A172 (cell line): ENCODE measurements at regions not wholly inside any gene's neighbourhood (a gene's known extent, or its start where the extent isn't known, plus 50 kb on each side); places are given as distances from the start of the nearest gene placed in this dataset.
A peak's percentile ranks its signal among the peaks of the same experiment; 100 is the strongest.

Experiments used
- DNase-seq: peaks from one replicate; pipeline ENCODE4 v3.0.0-alpha.2; 2015; ENCODE audit warnings: low spot score

DNA sequence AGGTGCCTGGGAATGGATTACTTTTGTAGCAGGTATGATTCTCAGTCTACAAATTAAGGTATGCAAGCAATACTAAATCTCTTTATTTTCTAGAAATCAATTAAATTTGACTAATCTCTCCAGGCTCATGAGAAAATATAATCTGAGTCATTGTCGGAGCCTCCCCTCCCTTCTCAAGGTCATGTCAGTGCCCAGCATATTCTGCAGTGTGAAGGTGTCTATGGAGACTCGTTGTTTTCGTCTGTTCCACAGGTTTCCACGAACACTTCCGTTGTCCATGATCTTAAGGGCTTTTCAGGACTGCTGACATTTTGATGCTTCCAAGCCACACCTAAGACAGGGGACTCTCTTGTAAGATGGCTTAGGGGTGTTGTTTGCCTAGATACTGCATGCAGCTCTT is 56.6 kb upstream of the SCOC start:
- DNase-seq: no peak

DNA sequence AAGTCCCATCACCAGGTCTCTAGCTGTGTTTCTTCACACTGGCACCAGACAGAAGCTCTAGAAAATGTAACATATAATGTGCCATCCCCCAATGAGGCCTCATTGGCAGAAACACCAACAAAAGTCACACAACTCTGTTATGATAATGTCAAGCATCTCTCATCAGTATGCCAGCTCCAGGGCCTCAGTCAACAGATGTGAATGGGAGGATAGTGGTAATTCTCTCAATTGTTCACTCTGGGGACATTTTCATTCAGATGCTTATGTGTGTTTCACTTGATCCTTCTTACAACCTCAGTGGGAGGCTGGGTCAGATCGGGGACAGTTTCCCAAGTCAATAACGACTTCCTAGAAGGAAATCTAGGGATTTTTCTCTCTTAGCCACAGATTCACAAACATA is 57.5 kb upstream of the SCOC start:
- no peak for DNase-seq

DNA sequence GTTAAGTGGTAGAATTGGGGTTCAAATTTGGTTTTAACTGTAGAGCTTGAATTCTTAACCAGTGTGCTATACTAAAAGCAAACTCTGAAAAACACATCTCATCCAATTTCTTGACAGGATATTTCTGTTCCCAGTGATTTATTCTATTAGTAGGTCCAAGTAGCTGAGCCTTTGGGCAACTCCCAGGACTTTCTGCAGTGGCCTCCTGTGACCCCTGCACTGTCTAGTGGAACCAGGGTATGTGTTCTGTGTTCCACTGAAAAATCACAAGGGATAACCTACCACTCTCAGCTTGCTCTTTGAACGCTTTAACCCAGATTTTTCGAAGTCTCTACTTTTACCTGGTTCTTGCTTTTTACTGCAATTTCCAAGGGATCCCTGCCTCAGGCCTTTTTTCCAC is 58.0 kb upstream of the SCOC start:
- no peak for DNase-seq

DNA sequence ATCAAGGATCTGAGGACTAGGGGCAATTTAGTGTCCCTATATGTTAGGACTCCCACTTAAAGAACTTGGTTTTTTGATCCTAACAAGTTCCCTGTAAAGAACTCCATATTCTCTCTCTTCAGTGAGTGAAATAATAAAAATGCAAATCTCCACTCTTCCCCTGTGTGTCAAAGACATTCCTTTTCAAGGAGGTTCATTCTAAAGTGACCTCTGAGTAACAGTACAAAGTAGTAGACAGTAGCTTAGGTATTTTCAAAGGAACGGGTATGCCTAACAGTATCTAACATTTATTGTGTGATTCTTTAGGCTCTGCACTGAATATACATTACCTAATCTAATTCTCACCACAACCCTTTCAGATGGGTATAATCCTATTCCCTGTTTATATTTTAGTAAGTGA is 58.4 kb upstream of the SCOC start:
- no peak for DNase-seq

DNA sequence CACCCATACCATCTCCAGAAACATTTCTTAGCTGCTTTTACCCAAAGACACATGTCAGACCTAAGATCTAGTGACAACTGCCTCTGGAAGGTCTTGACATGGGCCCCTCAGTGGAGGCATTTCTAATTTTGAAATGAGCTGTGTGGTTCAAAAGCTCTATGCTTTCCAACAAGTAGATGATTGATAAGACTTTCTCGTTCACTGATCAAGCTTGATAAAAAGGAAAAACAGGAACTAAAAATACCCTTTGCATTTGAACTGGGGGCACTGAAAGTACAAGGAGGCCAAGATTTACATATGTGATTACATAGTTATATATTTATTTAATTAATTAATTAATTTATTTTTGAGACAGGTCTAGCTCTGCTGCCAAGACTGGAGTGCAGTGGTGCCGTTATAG is 61.3 kb upstream of the SCOC start:
- no peak for DNase-seq

DNA sequence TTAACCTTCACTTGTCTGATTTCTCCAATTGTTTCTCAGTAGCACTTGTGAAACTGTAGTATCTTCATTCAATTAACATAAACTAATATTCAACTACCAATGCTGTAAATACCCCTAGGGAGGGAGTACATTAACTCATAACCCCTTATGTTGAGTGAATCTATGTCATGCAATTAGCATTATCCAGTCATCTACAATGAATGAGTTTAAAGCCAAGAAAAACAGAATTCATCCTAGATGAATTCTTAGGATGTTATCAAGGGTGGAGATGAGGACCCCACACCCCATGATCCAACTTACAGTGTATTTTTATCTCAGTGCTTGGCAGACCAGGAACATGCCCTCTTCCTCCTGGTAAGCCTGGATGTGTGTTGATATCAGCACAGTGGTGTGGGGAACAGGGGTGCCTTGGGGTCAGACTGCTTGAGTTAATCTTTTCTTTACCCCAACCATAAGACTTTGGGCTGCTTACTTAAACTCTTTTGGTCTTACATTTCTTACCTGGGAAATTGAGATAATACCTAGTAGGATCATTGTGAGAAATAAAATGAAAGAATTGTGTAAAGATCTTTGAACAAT is 62.1 kb upstream of the SCOC start:
- DNase-seq: no peak

DNA sequence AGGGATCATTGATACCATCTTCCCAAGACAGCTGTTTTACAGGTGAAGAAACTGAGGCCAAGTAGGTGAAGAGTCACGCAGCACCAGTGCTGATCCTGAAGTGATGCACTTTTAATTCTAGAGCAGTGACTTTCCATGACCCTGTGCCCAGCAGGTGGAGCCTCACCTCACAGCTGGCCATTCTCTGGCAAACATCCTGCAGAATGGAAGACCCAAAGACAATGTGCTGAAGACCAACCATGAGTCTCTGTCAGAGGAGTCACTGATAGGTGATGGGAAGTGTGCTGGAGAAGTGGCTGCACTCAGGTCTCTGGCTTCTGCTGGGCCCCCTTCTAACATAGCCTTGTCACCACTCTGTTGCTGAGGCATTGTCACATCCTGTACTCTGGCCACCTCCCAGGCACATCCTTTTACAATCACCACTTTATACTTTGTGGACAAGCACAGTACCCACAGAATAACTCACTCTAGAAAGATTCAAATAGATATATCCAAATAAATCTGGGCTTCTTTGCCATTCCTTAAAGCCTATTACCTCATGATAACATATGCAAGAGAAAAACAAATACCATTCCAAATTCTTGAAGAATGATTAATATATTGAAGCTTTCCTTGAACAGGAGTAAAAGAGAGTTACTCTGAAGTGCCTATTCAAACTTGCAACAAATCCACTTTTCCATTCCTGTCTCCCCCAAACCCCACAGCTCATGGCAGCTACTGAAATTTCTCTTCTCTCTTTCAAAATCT is 64.1 kb upstream of the SCOC start:
- no peak for DNase-seq

DNA sequence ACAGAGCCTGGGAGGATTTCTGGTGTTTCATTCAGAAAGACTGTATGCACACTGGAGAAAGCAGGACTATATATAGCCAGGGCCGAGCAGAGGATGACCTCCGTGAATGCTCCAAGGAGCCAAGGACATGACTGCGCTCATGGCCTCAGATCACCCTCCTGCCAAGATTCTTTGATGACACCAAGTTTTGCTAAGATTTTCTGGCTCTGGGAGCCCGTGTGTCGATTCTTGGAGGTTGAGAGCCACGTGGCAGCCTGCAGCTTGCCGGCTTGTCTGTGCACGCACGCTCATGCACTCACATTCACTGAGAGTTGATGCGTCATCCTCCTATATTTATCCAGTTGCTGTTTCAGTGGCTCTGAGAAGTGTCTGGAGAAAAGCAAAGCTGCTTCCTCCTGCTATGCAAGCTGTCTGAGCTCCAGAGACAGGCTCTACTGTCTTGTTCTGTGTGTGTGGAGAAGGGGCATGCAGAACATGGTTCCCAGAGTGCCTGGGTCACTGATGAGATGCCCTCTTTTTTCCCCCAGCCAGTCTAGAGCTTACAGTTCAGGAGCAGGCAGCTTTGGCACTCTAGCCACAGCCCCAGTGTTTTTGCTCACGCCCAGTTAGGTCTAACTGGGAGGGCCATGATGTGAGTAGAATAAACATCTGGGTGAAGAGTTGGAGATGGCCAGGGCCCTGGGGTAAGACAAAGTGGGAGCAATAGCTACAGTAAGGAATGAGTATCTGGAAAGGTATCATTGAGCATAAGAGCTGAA is 64.9 kb upstream of the SCOC start:
- DNase-seq: no peak

DNA sequence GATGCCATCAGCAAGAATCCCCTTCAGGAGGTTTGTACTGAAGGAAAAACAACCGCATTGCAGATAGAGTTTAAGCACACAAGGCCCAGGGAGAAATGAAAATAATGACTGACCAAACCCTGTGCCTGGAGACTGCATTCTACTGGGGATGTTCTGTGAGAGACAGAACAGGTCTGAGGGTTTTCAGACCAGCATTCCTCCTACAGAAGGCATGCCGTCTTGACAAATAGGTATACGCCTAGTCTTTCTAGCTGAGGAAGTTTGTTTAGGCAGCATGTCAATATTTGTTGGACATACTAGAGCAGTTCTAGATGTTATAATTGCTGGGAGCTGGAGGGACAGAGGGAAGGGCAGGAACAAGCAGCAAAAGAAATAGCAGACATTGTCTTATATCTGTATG is 68.4 kb upstream of the SCOC start:
- DNase-seq: no peak

DNA sequence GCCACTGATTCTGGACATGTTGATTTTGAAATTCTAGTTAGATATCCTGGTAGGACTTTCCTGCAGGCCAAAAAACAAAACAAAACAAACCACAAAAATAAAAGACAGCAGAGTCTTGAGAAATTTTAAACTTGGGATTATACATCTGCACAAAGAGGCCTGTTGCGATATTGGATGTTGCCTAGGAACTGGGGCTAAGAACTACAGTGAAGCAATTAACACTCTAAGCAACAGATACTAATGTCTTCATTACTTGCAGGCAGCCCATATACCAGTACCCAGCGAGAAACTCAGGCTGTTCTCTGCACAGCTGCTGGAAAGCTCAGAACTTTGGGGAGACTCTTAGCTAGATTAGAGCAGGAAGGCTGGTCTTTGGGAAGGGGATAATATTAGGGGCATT is 69.1 kb upstream of the SCOC start:
- no peak for DNase-seq

DNA sequence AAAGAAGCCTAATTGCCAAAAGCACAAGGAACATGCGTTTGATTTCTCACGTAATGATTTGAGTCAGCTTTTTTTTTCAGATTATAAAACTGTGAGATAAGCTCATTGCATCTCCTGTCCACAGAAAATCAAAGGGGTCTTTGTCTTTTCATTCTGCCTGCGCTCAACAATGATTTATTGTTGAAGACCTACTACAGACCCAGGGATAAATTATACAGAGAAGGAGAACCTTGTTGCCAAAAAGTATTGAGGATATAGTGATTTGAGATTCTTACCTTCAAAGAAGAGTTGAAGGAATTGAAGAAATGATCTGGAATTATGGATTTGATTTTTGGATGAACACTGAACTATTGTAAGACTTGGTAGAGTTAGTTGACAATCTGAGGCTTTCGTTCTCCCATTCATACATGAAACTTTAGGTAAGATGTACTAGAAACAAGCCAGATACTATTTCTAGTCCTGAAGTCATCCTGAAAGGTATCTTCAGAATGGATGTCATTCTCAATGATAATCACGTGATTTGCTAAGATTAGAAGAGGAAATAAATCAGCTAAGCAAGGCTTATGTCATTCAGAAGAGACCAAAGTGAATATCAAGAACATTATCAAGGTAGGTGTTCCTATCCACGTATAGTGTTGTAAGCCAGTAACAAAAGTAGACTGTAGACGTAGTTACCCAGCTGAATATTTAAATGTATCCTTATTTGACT is 71.1 kb upstream of the SCOC start:
- no peak for DNase-seq

DNA sequence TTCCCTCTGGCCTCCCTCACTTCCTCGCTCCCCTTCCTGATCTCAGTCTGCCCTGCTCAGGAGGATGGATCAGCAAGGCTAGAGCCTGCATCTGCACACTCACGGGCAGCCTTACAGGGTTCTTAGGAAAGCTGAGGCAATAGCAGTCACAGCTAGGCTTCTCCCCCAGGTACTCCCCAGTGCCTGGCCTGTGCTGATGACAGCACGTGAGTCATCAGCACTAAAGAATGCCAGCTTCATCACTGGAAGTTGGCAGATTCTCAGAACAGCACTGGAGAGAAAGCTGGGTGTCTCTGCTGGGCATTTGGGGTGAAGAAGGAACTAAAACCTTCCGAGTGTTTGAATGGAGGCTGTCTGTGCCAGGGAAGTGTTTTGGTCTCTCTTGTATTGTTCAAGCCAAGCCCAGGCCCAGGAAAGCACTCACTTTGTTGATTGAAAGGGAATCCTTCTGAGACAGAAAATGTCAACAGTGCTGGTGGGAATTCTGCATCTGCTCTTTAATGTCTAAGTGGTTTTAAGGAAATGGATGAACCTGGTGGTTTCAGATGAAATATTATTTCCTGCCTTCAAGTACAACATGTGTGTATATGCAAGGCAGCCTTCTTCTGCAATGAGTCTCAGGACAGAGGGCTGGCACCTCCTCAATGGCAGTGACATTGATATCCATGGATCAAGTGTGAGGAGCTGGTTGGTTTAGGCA is 73.0 kb upstream of the SCOC start:
- DNase-seq: peak; percentile 80

DNA sequence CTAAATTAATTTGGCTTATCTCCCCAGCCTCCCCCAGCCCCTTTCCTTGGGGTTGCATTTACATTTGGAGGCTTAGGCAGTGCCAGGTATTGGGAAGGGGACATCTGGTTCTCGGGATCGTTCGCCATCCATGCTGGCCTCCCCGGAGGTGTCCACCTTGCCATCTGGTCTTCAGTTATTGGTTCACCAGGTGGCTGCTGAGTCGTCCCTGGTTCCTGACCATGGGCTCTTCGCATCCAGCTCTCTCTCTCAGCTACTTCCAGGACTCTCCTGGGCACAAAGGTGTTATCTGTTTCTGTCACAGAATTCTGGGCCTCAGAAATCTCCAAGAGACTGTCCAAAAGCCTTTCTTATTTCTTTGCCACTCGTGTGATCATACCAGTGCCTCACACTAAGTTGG is 75.4 kb upstream of the SCOC start:
- DNase-seq: no peak

DNA sequence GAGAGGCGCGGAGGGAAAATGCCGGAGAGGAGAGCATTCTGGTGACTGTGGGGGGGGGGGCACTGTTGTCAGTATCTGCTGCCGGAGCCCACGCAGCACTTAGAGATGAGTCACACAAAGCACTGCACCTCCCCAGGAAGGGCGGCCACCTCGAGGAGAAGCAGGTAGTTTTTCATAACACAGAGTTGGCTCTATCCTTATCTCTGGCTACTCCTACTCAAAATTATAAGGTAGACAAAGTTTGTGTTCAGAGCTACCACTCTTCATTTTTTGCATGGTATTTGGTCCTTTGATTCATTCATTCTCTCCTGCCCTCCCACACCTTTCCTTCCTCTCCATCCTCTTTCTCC is 76.2 kb upstream of the SCOC start:
- DNase-seq: peak; percentile 38

DNA sequence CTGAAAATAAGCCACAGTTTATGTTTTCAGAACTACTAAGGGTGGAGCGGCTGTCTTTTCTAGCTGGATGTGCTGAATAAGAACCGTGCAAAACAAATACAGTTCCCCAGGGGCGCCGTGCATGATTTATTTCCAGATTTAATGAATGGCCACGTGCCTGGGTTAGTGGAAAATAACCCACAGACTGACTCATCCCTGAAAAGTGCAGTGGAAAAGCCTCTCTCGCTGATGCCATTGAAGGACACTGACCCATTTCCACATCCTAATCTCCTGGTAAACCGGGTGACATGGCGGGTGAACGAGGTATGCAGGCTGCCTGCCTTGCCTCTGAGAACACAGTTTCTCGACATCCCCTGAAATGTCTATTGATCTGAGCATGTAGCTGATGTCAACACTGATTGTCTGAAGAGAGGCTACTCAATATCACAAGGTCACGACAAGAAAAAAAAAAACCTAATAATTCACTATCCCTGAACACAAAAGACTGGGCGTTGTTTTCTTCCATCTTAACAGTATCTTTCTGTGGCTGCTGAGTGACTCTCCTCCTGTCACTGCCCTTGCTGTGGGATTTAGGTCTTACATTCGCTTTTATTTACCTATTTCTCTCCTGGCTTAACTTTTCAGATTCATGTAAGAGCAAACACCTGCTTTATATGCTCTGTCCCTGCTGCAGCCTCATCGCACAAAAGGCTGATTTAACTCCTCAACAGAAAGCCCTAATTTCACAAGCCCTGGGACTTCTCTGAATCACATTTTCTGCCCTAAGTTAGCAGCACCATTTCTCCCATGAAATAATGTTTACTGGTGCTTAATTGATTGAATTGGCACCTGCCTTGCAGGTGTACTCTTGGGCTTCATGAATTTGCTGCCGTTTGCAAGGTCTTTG is 76.9 kb upstream of the SCOC start:
- DNase-seq: peak; percentile 86

DNA sequence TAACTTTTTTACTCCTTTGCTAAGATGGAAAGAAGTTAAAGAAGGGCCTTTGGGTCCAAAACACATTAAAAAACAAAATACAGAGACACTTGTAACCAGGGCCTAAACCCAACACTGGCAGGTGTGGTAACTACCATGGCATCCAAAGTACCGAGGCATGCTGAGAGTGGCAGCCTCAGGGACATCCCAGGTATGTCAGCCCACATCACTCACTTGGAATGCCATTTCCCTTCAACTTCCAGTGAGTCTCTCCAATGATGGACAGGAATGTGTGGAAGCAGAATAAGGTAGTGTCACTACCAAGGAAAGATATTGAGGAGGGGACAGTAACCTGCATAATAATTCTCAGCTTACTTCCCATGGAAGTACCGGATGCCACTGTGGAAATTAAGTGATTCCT is 79.5 kb upstream of the SCOC start:
- no peak for DNase-seq

DNA sequence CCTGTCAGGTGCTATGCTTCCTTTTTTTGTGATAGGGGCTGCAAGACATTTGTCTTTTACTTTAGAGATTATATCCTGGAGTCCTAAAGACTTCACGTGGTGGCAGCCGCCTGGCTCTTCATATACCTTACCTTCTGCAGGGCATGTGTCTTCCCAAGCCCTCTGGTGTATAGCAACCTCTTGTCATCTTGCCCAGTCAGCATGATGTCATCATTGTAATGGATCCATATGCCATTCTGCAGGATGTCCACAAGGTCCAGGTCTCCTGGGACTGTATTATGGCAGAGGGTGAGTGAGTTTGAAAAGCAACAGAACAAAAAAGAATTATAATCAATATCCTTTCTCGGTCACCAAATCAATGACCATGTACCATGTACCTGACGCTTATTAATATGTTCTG is 82.2 kb upstream of the SCOC start:
- DNase-seq: no peak

DNA sequence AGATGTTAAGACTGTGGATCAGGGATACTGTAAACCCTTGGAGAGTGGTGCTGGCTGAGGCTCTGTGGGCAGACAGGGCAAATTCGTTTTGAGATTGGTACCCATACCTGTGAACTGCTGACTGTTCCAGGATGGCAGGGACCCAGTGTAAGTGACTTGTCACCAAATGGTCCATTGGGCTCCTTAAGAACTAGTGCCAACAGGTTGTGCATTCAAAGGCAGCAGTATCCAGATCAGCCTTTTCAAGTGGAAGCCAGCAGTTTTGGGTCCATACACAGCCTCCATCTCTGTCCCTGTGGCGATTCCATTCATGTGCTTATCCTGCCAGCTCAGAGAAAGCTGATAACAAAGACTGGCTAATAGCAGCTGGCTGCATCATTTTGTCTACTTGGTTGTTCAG is 84.0 kb upstream of the SCOC start:
- DNase-seq: no peak

DNA sequence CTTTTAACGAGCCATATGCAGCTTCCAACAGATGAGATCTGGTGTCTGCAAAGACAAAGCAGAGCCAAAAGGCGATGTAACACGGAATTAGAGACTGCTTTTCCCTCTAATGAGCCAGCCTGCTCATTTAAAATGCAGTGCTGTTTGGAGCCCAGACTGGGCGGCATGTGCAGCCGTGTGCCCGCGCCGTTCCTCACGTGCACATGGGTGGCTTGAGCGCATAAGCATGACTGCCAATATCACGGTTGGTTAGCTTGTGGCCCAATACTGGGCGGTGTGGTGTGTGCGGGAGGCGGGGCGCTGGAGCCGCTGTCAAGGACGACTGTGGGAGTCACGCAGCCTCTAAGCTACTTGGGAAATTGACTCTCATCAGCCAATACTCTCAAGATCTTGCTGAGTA is 87.0 kb upstream of the SCOC start:
- no peak for DNase-seq

DNA sequence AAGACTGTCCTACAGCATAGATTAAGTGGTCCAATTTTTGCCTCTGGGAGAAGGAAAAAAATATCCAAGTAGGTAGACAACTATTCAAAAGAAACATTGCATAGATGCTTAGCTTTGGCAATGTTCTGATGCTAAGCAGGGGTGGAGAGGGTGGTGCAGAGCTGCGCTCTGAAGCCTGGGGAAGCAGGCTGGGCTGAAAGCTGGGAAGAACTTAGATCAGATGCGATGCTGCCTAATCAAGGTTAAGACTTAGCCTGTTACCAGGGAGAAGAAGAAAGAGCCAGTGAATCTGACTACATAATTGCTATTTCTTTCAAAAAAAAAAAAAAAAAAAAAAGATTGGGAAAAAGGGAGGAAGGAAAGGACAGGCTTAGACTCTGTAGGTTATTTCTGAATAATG is 89.0 kb upstream of the SCOC start:
- no peak for DNase-seq
